ENCODE measurements at regions not wholly inside any gene's neighbourhood (a gene's known extent, or its start where the extent isn't known, plus 50 kb on each side); places are given as distances from the start of the nearest gene placed in this dataset.
"Not testable (repeated sequence)": the region's sequence is repeated elsewhere in the genome, so short reads cannot be mapped to it uniquely, and the experiment has no call there.

DNA sequence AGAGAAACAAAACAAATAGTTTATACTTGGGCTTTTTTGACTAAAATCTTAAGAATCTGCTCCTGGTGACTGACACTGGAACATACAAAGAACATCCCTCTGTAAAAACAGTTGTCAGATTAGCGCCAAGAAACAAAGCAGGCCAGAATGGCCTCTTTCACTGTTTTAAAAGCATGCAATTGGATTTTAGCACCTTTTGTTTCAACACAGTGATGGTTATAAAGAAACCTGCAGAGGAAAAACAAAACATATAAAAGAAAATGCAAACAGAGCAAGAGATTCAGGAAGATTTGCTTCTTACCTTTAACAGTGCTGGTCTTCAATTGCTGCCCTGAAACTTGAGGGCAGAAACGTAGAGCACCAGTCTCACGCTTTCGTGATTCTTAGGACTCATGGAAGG lies 652.2 kb upstream of the KCND2 start:
- TF ChIP-seq, protein P1, sequence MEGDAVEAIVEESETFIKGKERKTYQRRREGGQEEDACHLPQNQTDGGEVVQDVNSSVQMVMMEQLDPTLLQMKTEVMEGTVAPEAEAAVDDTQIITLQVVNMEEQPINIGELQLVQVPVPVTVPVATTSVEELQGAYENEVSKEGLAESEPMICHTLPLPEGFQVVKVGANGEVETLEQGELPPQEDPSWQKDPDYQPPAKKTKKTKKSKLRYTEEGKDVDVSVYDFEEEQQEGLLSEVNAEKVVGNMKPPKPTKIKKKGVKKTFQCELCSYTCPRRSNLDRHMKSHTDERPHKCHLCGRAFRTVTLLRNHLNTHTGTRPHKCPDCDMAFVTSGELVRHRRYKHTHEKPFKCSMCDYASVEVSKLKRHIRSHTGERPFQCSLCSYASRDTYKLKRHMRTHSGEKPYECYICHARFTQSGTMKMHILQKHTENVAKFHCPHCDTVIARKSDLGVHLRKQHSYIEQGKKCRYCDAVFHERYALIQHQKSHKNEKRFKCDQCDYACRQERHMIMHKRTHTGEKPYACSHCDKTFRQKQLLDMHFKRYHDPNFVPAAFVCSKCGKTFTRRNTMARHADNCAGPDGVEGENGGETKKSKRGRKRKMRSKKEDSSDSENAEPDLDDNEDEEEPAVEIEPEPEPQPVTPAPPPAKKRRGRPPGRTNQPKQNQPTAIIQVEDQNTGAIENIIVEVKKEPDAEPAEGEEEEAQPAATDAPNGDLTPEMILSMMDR (IDR thresholded peaks at IDR 0.05), result no peak
- H3K4me1 ChIP-seq, result no peaks in the 10 kb centered on the region
- 47 to 53% methylated on average over 4 of the region's 4 CpGs for WGBS, 2 donors
- H3K9me3 ChIP-seq, result no peaks in the 10 kb centered on the region
- H3K27me3 ChIP-seq, result no peaks in the 10 kb centered on the region
- H3K36me3 ChIP-seq, result no peaks in the 10 kb centered on the region
- DNase-seq (no peak), FAIRE-seq (no peak), ATAC-seq (no peak)
- intact Hi-C loops (cut with DNase I), result no loop called here
- no peak overlapping the region for H3K4me3 ChIP-seq
- no peak overlapping the region for H3K27ac ChIP-seq

DNA sequence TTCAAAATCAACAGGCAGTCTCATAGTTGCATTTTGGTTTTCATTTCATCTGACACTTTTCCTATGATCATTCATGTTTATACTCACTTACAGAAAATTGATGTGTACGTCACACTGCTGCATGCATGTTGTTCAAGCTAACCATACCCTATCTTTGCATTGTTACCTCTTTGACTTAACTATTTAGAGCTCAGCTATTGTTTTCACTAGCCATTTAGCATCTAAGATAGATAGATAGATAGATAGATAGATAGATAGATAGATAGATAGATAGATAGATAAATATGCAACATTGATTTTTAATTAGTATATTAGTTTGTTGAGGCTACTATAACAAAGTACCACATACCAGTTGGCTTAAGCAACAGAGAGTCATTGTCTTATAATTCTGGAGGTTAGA lies 649.5 kb upstream of the KCND2 start:
- no peaks in the 10 kb centered on the region for H3K4me1 ChIP-seq
- TF ChIP-seq, protein P1 (IDR thresholded peaks at IDR 0.05), result no peak
- no peak for FAIRE-seq

DNA sequence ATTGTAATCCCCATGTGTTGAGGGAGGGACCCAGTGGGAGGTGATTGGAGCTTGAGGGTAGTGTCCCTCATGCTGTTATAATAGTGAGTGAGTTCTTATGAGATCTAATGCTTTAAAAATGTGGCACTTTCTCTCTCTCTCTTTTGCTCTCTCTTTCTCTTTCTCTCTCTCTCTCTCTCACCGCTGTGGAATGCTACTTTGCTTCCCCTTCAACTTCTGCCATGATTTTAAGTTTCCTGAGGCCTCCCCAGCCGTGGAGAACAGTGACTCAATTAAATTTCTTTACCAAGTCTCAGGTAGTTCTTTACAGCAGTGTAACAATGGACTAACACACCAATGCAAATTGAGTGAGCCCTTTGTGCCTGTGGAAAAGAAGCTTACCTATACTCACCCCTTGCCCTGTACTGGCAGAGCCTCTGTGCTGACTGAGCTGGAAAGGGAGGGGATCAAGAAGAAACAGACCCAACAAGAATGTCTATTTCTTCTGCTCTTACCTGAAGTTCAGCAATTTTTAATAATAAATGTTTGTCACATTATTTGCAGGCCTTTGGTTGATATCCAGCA lies 642.5 kb upstream of the KCND2 start:
- no peaks in the 10 kb centered on the region for H3K4me1 ChIP-seq
- H3K27ac ChIP-seq, result no peak overlapping the region
- intact Hi-C loops (cut with DNase I), result no loop called here
- no peak overlapping the region for H3K4me3 ChIP-seq
- ATAC-seq, result no peak
- no peaks in the 10 kb centered on the region for H3K9me3 ChIP-seq
- no peaks in the 10 kb centered on the region for H3K27me3 ChIP-seq
- no peak for FAIRE-seq
- 31 to 32% methylated on average over 2 of the region's 2 CpGs for WGBS, 2 donors
- no peaks in the 10 kb centered on the region for H3K36me3 ChIP-seq
- DNase-seq, result no peak
- TF ChIP-seq, protein P1 (IDR thresholded peaks at IDR 0.05), result no peak

More for the DNA sequence above, 649.5 kb upstream of the KCND2 start:
- Histone ChIP-seq H3K9me3 (no peaks in the 10 kb centered on the region), H3K27me3 (no peaks in the 10 kb centered on the region), H3K4me3 (no peak overlapping the region), H3K36me3 (no peaks in the 10 kb centered on the region), H3K27ac (no peak overlapping the region)
- WGBS, 2 donors, result 52 to 66% methylated on average over 1 of the region's 1 CpG
- DNase-seq, result no peak
- intact Hi-C loops (cut with DNase I), result no loop called here
- no peak for ATAC-seq

DNA sequence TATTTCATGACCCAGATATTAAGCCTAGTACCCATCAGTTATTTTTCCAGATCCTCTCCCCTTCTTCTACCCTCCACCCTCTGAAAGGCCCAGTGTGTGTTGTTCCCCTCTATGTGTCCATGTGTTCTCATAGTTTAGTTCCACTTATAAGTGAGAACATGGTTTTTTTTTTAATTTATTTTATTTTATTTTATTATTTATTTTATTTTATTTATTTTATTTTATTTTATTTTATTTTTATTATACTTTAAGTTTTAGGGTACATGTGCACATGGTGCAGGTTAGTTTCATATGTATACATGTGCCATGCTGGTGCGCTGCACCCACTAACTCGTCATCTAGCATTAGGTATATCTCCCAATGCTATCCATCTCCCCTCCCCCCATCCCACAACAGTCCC lies 639.2 kb upstream of the KCND2 start:
- H3K9me3 ChIP-seq; H3K27me3 ChIP-seq; DNase-seq; intact Hi-C loops (cut with DNase I); H3K36me3 ChIP-seq; H3K4me1 ChIP-seq; ATAC-seq; H3K4me3 ChIP-seq; H3K27ac ChIP-seq; FAIRE-seq: not testable (repeated sequence)
- WGBS, 2 donors, result 73 to 80% methylated on average over 2 of the region's 2 CpGs

DNA sequence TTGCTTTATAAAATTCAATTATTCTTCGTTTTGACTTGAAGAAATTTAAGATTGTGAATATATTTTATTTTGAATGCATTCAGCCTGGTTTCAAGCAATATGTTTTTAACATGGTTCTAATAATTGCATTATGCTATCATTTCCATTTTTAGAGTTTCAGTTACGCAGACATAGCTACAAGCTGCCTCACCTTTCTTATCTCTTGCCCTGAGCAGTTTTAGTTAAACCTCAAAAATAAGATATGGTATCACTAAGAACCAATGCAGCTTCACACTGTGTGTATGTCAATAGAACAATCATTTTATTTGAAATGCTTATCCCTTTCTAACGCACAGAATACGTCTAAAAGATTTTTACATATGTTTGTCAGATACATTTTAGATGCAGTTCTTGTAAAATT lies 632.6 kb upstream of the KCND2 start:
- Histone ChIP-seq H3K27ac (no peak overlapping the region), H3K36me3 (no peaks in the 10 kb centered on the region), H3K4me1 (no peaks in the 10 kb centered on the region), H3K9me3 (no peaks in the 10 kb centered on the region), H3K4me3 (no peak overlapping the region), H3K27me3 (no peaks in the 10 kb centered on the region)
- FAIRE-seq (no peak), ATAC-seq (no peak), DNase-seq (no peak)
- TF ChIP-seq, protein P1 (IDR thresholded peaks at IDR 0.05), result no peak
- intact Hi-C loops (cut with DNase I), result no loop called here
- 31 to 50% methylated on average over 4 of the region's 4 CpGs for WGBS, 2 donors
